ENCODE measurements at regions not wholly inside any gene's neighbourhood (a gene's known extent, or its start where the extent isn't known, plus 50 kb on each side); places are given as distances from the start of the nearest gene placed in this dataset.

DNA sequence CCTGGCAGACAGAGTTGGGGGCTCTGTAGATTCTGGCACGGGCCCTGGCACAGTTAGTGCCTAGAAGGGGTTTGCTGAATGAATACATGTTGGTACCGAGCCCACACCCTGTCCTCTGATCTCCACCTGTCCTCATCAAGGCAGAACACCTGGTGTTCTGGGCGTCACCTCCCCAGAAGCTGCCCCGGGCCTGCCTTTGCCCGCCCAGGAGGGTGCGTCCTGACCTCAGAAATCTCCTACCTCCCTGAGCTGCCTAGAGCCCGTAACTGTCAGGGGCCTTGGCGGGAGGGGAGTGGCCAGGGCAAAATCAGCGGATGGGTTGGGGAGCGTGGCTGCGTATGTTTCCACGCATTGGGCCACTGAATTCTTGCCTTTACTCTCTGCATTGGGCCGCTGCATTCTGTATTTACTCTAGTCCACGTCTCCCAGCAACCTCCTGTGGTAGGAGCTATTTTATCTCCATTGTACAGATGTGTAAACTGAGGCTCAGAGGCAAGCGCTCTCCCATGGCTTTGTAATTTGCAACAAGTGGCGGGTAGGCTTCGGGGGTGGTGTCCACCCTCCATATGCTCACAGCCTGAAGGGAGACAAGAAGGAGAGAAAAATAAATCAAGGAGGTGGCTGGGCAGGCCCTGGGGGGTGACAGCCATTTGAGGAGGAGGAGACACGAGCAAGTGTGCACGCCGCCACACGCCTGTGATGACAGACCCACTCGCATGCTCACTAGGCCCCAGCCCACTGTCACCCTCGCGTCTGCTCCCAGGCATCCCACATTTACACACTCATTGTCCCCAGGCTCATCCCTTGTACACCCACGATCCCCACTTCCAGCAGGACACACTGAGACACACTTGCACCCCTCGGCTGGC is 95.7 kb upstream of the WNT4 start:
- Histone ChIP-seq H3K4me3 (ENCODE audit: low read length) (no peak overlapping the region), H3K36me3 (ENCODE audit: control insufficient read depth, insufficient read depth, low read length) (no peaks in the 10 kb centered on the region), H3K27me3 (ENCODE audit: control insufficient read depth, insufficient read depth, low read length) (no peaks in the 10 kb centered on the region), H3K27ac (ENCODE audit: low read depth, low read length) (no peak overlapping the region), H3K4me1 (ENCODE audit: control insufficient read depth, insufficient read depth, low read length) (no peaks in the 10 kb centered on the region), H3K9ac (ENCODE audit: low read length) (no peak overlapping the region)

DNA sequence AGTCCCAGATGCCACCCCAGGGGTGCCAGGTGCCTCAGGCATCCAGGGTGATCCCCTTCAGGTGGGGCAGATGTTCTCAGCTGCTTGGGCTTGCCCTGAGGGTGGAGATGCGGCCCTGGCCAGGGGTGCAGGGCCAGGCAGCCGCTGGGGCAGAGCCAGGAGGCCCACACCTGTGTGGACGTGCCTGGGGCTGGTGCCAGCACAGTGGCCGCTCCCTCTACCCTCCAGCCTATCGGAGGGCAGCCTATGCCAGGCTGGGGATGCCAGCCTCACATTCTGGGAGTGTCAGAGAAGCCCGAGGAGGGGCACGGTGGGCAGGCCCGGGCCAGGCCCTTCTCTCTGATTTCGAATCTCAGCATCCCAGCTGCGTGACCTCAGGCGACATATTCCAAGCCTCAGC is 96.5 kb upstream of the WNT4 start:
- Histone ChIP-seq H3K36me3 (ENCODE audit: control insufficient read depth, insufficient read depth, low read length) (no peaks in the 10 kb centered on the region), H3K27ac (ENCODE audit: low read depth, low read length) (no peak overlapping the region), H3K9ac (ENCODE audit: low read length) (no peak overlapping the region)

DNA sequence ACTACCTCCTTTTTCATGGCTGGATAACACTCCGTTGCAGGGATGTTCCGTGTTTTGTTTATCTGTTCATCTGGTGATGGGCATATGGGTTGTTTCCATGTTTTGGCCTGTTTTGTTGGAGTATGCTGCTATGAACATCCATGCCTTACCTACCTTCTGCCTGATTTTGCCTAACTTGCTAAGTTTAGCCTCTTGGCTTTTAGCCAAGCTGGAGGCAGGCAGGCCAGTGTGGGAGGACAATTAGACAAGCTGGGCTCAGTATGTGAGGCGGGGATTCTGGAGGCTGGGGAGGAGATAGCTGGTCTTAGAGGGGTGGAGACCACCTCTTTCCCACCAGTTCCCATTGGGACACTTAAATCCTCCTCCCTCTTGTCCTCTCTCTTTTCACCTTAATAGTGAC is 98.4 kb upstream of the WNT4 start:
- H3K27me3 ChIP-seq (ENCODE audit: control insufficient read depth, insufficient read depth, low read length): no peaks in the 10 kb centered on the region
- H3K9ac ChIP-seq (ENCODE audit: low read length): no peak overlapping the region
- H3K36me3 ChIP-seq (ENCODE audit: control insufficient read depth, insufficient read depth, low read length): no peaks in the 10 kb centered on the region
- no peaks in the 10 kb centered on the region for H3K4me1 ChIP-seq (ENCODE audit: control insufficient read depth, insufficient read depth, low read length)
- H3K27ac ChIP-seq (ENCODE audit: low read depth, low read length): no peak overlapping the region
- H3K4me3 ChIP-seq (ENCODE audit: low read length): no peak overlapping the region

More for the DNA sequence above, 96.5 kb upstream of the WNT4 start:
- Histone ChIP-seq H3K27me3 (ENCODE audit: control insufficient read depth, insufficient read depth, low read length) (no peaks in the 10 kb centered on the region), H3K4me3 (ENCODE audit: low read length) (no peak overlapping the region), H3K4me1 (ENCODE audit: control insufficient read depth, insufficient read depth, low read length) (no peaks in the 10 kb centered on the region)

DNA sequence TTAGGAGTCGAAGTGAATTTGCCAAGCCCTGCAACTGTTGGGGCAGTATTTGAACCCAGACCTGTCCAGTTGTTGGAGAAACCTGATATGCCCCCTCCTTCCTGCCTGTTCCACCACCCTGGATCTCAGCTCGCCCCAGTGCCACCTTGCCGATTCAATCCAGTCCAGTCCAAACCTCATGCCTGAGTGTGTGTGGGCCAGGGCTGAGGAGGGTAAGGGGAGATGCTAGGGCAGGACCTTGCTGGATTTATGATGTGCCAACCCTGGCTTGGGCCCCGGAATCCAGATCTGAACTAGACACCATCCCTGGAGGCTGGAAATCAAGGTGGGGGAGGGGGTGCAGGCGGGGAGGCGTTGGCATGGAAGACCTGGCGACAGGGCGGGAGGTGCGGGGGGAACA is 98.9 kb upstream of the WNT4 start:
- Histone ChIP-seq H3K4me1 (ENCODE audit: control insufficient read depth, insufficient read depth, low read length) (no peaks in the 10 kb centered on the region), H3K9ac (ENCODE audit: low read length) (no peak overlapping the region), H3K27me3 (ENCODE audit: control insufficient read depth, insufficient read depth, low read length) (no peaks in the 10 kb centered on the region), H3K27ac (ENCODE audit: low read depth, low read length) (no peak overlapping the region), H3K4me3 (ENCODE audit: low read length) (no peak overlapping the region), H3K36me3 (ENCODE audit: control insufficient read depth, insufficient read depth, low read length) (no peaks in the 10 kb centered on the region)

DNA sequence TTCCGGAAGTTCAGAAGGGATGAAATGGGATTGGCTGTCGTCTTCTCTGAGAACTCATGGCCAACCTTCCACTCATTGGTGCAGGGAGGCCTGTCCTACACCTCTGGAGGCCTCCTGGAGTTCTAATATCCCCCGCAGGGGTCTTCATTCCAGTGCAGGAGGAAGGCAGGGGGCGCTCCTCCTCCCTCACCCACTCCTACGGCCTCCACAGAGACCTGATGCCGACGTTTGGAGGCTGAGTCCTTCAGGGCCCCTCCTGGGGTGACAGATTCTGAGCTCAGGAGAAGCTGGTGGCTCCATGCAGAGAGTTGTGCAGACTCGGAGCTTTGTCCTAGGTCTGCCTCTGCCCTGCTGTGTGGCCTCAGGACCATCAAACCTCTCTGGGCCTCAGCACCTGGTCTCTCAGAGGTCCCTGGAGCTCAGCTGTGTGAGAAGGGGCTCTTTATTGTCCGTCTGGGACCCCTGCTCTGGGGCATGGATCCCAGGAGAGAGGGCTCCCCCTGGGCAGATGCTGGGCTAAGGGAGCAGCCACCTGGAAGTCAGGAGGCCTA is 102.3 kb upstream of the WNT4 start:
- H3K4me3 ChIP-seq (ENCODE audit: low read length): no peak overlapping the region
- H3K27ac ChIP-seq (ENCODE audit: low read depth, low read length): no peak overlapping the region
- H3K9ac ChIP-seq (ENCODE audit: low read length): no peak overlapping the region
- no peaks in the 10 kb centered on the region for H3K36me3 ChIP-seq (ENCODE audit: control insufficient read depth, insufficient read depth, low read length)
- H3K4me1 ChIP-seq (ENCODE audit: control insufficient read depth, insufficient read depth, low read length): no peaks in the 10 kb centered on the region
- no peaks in the 10 kb centered on the region for H3K27me3 ChIP-seq (ENCODE audit: control insufficient read depth, insufficient read depth, low read length)

DNA sequence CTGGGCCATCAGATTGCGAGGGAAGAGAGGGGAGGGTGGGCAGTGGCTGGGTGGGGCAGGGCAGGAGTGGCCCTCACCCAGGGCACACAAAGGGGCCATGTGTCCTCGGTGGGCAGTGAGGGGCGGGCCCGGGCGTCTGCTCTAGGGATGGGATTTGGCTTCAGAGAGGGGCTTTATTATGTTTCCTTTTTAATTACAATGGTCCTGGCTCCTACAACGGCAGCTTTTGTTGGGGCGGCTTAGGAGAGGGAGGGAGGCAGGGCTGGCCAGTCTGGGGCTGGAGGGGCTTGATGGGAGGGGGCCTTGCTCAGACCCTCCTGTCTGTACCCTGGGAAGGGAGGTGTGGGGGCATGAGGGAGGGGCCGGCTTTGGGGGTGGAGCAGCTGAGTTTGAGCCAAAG is 102.8 kb upstream of the WNT4 start:
- H3K27me3 ChIP-seq (ENCODE audit: control insufficient read depth, insufficient read depth, low read length): no peaks in the 10 kb centered on the region
- no peak overlapping the region for H3K27ac ChIP-seq (ENCODE audit: low read depth, low read length)
- H3K36me3 ChIP-seq (ENCODE audit: control insufficient read depth, insufficient read depth, low read length): no peaks in the 10 kb centered on the region
- H3K4me1 ChIP-seq (ENCODE audit: control insufficient read depth, insufficient read depth, low read length): no peaks in the 10 kb centered on the region
- no peak overlapping the region for H3K9ac ChIP-seq (ENCODE audit: low read length)
- H3K4me3 ChIP-seq (ENCODE audit: low read length): no peak overlapping the region

DNA sequence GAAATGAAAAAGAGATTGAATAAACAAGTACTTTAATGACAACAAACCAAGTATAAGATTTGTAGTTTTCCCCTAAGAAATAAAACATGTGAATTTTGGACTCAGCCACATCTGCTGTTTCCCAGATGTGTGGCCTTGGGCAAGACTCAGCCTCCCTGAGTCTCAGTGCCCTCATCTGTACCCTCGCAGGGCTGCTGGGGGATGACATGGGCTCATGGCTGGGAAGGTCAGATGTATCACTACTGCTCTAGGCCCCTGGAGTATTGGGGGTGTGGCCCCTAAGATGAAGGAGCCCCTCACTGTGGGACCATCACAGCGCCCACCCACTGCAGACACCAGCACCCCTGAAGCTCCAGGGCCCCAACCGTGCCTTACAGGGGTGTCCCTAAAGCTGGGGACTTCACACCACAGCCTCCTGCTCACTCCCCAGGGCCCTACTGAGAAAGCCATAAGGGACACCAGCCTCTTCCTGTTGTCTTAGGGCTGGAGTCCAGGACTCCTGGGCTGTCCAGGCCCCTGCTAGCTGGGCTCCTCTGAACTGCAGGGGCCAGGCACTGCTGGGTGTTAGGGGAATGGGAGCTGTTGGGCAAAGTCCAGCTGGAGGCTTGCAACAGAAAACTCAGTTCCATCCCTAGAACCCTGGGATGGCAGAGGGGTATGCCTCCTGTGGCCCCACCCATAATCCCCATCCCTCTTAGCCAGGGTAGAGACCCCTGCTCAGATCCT is 104.0 kb upstream of the WNT4 start:
- H3K4me1 ChIP-seq (ENCODE audit: control insufficient read depth, insufficient read depth, low read length): no peaks in the 10 kb centered on the region
- H3K27me3 ChIP-seq (ENCODE audit: control insufficient read depth, insufficient read depth, low read length): no peaks in the 10 kb centered on the region
- no peaks in the 10 kb centered on the region for H3K36me3 ChIP-seq (ENCODE audit: control insufficient read depth, insufficient read depth, low read length)
- H3K4me3 ChIP-seq (ENCODE audit: low read length): no peak overlapping the region
- H3K27ac ChIP-seq (ENCODE audit: low read depth, low read length): no peak overlapping the region
- H3K9ac ChIP-seq (ENCODE audit: low read length): no peak overlapping the region

DNA sequence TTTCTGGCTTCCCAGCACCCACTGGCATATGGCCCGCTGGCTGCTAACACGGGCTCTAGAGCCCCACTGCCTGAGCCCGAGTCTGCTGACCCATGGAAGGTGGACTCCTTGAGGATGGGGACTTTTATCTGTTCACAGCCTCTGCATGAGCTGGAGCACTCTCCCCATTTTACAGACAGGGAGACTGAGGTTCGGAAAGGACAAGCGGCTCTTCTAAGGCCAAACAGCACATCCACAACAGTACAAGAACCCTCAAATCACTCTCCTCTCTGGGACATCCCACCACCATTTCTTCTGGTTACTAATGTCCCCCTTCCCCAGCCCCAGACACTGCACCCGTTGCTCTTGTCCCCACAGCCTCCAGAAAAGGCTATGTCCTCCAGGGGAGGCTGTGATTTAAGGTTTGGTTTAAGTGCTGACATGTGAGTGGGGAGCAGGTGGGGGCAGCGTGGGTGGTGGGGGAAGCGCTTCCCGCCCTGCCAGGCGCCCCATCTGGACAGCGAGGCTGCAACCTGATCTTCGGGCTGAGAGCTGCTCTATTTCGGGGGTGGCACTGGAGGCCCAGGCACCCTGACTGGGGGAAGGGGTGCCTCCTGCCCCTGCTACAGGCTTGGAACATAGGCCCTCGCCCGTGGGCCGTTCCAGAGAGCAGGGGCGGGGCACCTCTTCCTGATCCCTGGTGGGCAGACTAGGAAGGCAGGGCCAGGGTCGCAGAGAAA is 104.8 kb upstream of the WNT4 start:
- Histone ChIP-seq H3K4me1 (ENCODE audit: control insufficient read depth, insufficient read depth, low read length) (no peaks in the 10 kb centered on the region), H3K36me3 (ENCODE audit: control insufficient read depth, insufficient read depth, low read length) (no peaks in the 10 kb centered on the region), H3K27me3 (ENCODE audit: control insufficient read depth, insufficient read depth, low read length) (no peaks in the 10 kb centered on the region), H3K4me3 (ENCODE audit: low read length) (no peak overlapping the region), H3K27ac (ENCODE audit: low read depth, low read length) (no peak overlapping the region), H3K9ac (ENCODE audit: low read length) (no peak overlapping the region)

DNA sequence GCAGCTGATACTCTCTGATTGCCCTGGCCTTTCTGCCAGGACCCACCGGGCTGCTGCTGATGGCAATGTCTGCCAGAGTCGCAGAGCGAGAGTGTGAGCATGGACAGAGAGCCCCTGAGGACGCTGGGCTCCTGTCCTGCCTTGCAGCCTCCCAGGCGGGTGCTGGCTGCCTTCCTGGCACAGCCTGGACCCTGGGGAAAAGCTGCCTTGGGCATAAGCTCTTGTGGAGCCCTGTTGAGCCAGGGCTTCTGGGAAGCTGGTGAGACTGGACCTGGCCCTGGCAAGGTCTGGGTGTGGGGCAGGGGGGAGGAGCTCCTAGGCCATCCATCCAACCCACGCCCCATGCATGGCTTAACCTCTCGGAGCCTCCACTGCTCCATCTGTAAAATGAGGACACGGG is 105.8 kb upstream of the WNT4 start:
- Histone ChIP-seq H3K4me3 (ENCODE audit: low read length) (no peak overlapping the region), H3K36me3 (ENCODE audit: control insufficient read depth, insufficient read depth, low read length) (no peaks in the 10 kb centered on the region), H3K27ac (ENCODE audit: low read depth, low read length) (no peak overlapping the region), H3K4me1 (ENCODE audit: control insufficient read depth, insufficient read depth, low read length) (no peaks in the 10 kb centered on the region), H3K27me3 (ENCODE audit: control insufficient read depth, insufficient read depth, low read length) (no peaks in the 10 kb centered on the region), H3K9ac (ENCODE audit: low read length) (no peak overlapping the region)

DNA sequence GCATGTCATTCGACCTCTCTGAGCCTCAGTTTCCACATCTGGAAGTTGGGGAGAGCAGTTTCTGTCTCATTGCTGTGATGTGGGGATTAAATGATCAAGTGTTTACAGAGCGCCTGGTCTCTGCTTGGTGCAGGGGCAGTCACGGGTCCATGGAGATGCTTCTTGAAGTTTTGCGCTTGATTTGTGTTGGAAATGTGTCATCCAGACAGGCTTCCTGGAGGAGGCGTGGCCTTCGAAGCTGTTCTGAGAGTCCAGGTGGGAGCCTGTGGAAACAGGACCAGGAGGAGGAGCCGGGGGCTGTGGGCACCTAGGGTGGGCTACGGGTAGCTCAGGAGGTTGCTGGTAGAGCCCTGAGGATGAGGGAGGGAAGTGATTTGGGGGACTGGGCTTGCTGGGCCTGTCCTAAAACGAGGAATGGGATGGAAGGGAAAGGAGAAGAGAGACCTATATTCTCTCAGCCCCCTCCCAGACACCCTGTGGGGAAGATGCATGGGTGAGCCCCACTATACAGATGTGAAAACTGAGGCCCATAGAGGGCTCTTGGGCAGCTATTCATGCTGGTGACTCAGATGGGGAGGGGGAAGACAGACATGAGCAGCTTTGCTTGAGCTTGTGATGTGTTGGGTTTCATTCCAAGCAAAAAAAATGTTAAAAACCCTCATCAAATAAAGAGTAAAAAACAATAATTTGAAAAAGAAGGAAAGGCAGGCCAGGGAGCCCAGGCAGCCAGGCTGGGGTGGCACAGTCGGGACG is 107.2 kb upstream of the WNT4 start:
- Histone ChIP-seq H3K9ac (ENCODE audit: low read length) (no peak overlapping the region), H3K4me3 (ENCODE audit: low read length) (no peak overlapping the region), H3K4me1 (ENCODE audit: control insufficient read depth, insufficient read depth, low read length) (no peaks in the 10 kb centered on the region), H3K27me3 (ENCODE audit: control insufficient read depth, insufficient read depth, low read length) (no peaks in the 10 kb centered on the region), H3K27ac (ENCODE audit: low read depth, low read length) (no peak overlapping the region), H3K36me3 (ENCODE audit: control insufficient read depth, insufficient read depth, low read length) (no peaks in the 10 kb centered on the region)

DNA sequence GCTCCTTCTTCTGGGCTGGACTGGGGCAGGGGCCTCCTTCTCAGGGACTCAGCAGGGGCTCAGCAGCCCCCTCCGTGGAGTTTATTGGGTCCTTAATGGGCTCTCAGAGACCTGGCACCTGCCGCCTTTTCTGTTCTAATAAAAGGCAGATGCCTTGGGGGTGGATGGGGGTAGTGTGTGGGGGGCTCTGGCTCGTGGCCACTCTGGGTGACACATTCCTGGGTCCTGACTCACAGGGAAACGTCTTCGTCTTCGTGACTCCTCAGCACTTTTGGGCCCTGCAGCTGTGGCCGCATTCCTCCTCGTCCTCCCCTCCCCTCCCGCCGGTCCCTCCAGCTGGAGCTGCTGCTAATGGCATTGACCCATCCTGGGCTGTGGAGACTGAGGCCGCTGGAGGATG is 107.8 kb upstream of the WNT4 start:
- Histone ChIP-seq H3K27ac (ENCODE audit: low read depth, low read length) (no peak overlapping the region), H3K27me3 (ENCODE audit: control insufficient read depth, insufficient read depth, low read length) (no peaks in the 10 kb centered on the region), H3K4me1 (ENCODE audit: control insufficient read depth, insufficient read depth, low read length) (no peaks in the 10 kb centered on the region), H3K9ac (ENCODE audit: low read length) (no peak overlapping the region), H3K36me3 (ENCODE audit: control insufficient read depth, insufficient read depth, low read length) (no peaks in the 10 kb centered on the region), H3K4me3 (ENCODE audit: low read length) (no peak overlapping the region)

DNA sequence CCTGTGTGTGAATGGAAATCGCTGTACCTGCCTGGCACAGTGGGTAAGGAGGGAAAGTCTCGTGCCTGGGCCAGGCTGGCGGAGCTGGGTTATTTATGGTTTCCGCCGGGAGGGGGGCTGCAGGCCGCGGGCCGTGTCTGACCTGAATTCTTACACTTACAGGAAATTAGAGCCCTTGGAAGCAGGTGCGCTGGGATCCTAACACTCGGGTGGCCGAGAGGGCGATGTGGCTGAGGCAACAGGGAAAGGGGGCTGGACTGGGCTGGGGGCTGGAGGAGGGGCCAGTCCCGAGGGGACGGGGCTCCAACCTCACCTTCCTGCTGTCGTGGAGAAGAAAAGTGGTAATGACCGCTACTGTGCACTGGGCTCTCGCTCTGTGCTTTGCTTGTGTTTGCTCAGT is 109.4 kb upstream of the WNT4 start:
- Histone ChIP-seq H3K4me1 (ENCODE audit: control insufficient read depth, insufficient read depth, low read length) (no peaks in the 10 kb centered on the region), H3K27ac (ENCODE audit: low read depth, low read length) (no peak overlapping the region), H3K4me3 (ENCODE audit: low read length) (no peak overlapping the region), H3K27me3 (ENCODE audit: control insufficient read depth, insufficient read depth, low read length) (no peaks in the 10 kb centered on the region), H3K36me3 (ENCODE audit: control insufficient read depth, insufficient read depth, low read length) (no peaks in the 10 kb centered on the region), H3K9ac (ENCODE audit: low read length) (no peak overlapping the region)
